Vagina (tissue), 2 donors: ENCODE measurements at regions not wholly inside any gene's neighbourhood (a gene's known extent, or its start where the extent isn't known, plus 50 kb on each side); places are given as distances from the start of the nearest gene placed in this dataset.

ENCODE experiments used
- CTCF ChIP-seq, 3 experiments: fragments of 450-650 bp in 2 of 3; fragments of 200-600 bp in 1 of 3; sonication (generic) in 1 of 3; IDR thresholded peaks; one replicate each; pipeline ENCODE4 v1.5.1; 2017 to 2019; ENCODE audit warnings: antibody characterized with exemption in 3 of 3, mild to moderate bottlenecking in 2 of 3, moderate library complexity in 2 of 3
- POLR2A ChIP-seq, 2 donors: fragments of 450-650 bp; IDR thresholded peaks; one replicate each; pipeline ENCODE4 v1.6.1; 2017; ENCODE audit warnings: antibody characterized with exemption in 2 of 2, mild to moderate bottlenecking in 2 of 2, moderate library complexity in 2 of 2

GRCh38 chr16:35146723-35147458 lies 1687.5 kb downstream of the TP53TG3F start:
- TF ChIP-seq POLR2A (IDR thresholded peaks at IDR 0.05) = no peak
- no peak for TF ChIP-seq CTCF (IDR thresholded peaks at IDR 0.05)
